Putamen (tissue), 1 donor: ENCODE measurements at regions not wholly inside any gene's neighbourhood (a gene's known extent, or its start where the extent isn't known, plus 50 kb on each side); places are given as distances from the start of the nearest gene placed in this dataset.
"Not testable (repeated sequence)": the region's sequence is repeated elsewhere in the genome, so short reads cannot be mapped to it uniquely, and the experiment has no call there.

Experiments used
- DNase-seq: peaks from one replicate; pipeline ENCODE4 v3.0.0-alpha.2; 2016; ENCODE audit warnings: low spot score

DNA sequence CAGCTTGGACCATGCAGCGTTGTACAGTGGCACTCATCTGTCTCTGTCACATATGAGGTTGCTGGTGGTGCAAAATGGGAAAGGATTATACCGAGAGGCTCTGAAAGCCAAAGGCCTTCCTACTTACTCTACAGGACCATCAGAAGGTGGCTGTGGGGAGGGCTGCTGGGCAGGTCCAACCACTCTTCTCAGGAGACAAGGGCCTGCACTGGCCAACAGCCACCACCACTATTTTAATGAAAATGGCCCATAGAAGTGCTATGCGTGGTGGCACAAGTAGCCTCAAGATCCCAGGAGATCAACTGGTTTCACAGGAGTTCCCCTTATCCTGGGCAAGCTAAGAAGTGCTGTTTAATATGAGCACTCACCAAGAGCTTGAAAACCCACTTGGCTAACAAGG lies 52.3 kb downstream of the MRPL57 start:
- no peak for DNase-seq

DNA sequence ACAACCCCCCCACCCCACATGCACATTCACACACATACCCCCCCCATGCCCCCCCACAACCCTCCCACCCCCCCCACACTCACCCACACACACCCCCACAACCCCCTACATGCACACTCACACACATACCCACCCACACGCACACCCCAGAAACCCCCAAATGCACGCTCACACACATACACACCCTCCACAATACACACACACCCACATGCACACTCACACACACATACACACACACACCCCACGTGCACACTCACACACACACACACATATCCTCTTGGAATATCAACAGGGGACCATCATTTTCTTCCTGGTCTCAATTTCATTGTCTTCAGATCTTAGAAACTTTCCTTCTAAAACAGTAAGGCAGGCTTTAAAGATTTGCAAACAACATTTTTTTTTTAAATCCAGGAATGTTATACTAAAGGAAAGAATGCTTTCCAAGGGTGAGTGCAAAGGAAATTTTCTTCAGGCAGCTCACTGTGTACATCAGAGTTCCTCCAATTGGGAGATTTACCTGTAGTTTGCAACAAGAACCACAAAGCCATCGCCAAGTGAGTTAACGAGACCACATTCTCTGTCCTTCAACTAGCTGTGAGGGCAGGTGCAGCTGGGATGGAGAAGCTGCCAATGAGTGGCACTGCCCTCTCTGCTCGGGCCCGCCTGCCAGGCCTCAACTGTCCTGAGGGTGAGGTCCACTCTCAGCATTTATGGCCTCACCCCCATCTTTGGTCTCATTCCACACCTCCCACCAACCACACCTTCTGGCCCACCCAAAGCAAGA lies 53.0 kb downstream of the MRPL57 start:
- no peak for DNase-seq

DNA sequence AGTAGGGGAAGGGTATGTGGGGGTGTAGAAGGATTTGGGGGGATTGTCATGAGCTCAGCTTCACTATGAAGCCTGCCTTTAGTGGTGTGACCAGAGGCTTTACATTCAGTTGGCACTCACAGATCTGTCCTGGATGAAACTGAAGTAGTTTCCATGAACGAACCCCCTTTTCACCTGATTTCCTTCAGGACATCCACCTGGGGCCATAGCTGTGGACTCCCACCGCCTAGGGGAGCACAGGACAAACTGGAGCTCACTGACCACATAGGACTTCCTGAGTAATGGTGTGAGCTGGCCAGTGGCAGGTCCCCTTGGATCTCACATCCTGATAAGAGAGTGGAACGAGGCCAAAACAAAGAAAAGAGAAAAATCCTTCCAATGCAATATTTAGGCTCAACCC lies 54.1 kb downstream of the MRPL57 start:
- no peak for DNase-seq

DNA sequence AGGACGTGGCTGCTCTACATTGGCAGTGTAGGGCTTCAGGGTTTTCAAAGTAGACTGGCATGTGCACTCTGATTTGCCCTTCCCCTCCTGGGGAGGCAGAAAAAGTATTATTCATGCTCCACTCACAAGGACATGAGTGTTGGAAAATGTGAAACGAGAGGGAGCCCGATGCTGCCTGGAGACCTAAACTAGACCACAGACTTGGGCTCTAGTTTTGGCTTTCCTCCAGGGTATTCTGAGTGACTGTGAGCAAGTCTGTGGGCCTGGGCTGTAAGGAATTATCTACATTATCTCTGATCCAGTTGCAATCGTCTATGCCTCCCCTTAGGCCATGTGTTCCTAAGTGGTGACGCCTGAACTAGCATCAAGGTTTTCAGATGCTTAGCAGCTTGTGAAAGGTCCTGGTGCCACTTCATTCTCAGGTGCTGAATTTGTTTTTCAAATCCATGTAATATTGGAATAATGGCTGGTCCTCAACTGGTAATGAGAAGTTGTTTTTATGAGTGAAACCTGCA lies 55.0 kb downstream of the MRPL57 start:
- no peak for DNase-seq

DNA sequence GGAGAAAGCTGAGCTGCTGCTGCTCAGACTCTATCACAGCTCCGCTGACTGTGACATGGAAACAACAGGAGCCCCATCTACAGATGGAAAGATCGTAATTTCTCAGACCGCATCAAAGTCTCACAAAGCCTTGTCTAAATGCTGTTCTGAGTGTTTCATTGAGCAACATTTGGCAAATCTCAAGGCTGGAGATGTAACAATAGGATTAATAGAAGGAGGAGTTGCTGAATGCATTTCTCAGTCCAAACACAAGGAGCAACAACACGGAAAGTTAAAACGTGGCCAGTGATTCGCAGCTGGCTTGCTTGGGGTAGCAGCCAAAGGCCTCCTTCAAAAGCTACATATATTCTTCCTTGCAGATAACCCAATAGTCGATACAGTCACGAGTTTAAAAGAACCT lies 55.7 kb downstream of the MRPL57 start:
- no peak for DNase-seq

DNA sequence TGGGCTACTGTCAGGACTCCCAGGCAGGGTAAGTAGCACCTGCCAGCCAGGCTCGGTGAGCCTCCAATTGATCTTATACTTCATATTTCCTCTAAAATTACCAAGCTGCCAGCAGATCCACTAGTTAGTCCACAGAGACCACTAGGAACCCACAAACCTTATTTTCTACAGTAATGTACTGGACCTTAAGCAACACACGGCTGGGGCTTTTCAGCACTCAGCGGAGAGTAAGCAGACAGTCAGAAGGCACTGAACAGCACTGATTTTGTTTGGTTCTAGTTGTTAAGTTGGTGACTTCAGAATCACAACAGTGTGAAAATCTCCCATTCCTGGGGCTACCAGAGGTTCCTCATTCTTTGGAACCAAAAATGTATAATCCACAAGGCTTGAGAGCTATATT lies 56.1 kb downstream of the MRPL57 start:
- no peak for DNase-seq

DNA sequence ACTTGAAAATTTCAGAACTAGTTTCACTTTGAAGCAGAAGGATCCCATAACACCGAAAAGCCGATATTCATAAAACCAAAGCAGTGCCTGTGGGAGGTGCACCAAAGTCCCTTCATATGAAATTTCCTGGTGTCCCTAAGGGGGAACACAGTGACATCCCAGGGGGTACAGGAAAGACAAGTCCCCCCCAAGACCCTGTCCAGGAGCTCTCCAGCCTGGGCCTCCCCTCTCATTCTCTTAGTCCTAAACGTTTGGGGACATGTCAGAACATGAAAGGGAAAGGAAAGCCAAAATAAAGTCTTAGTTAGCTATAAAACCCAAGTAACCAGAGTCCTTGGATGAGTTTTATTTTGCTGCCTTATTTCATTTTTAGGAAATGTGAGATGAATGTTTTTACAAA lies 56.6 kb downstream of the MRPL57 start:
- DNase-seq: no peak

DNA sequence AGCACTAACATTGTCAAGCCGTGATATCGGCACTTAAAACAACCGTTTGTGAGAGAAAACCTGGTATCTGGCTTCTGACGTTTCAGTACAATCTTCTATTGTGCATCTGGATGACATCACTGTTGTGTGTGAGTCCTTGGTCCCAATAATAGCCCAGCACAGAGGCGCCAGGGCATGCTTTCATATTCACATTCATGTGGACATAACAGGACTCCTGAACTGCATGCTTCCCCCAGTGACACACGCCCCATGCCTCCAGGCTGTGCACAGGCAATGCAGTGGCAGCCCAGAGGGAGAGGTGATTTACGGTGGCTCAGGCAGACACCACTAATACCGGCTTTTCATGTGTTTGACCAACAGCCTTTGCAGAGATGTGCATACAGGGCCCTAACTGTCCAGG lies 58.1 kb downstream of the MRPL57 start:
- DNase-seq: no peak

DNA sequence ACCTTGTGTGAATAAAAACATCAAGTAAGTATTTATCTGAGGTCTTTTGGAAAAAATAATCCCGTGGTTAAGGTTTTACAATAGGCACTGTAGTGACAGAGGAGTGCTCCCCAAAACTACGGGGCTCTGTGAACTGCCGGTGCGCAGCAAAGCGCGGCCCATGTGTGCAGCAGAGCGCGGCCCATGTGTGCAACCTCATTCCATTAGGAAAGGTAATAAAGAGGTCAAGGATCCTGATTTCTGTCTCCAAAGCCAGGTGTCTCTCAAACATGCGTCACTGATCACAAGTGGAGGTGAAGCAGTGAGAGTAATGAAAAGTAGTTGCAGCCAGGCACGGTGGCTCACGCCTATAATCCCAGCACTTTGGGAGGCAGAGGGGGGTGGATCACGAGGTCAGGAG lies 58.7 kb downstream of the MRPL57 start:
- no peak for DNase-seq

DNA sequence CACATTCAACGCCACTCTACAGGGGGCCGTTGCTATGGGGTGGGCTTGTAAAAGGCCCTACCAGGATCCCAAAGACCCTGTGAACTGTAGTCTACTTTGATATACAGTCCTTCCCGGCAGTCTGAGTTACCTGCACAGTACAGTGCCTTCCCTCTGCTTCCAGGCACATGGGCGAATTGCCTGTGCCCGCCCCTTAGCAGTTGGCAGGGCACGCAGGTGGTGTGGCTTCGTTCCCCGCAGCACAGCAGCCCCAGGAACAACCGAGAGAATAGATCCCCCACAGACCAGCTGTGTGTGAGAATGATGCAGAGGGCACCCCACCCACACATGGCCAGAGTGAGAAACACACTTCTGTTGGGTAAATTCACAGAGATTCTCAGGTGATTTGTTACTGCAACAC lies 60.6 kb downstream of the MRPL57 start:
- no peak for DNase-seq

DNA sequence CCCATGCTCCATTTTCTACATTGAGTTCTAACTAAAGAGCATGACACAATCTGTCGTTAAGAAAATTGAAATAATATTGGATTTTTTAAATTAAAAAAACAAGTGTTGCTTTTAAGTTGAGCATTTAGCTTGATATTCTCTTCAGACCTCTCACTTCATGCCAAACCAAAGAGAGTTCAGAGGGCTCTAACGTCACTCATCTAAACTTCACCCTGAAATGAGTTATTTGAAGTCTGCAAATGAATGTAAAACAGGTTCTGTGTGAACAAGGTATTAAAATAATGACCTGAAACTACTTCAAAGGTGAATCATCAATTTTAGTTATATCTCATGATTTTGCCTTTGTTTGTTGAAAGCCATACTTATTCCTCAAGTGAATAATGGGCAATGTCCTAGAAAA lies 61.8 kb downstream of the MRPL57 start:
- no peak for DNase-seq

DNA sequence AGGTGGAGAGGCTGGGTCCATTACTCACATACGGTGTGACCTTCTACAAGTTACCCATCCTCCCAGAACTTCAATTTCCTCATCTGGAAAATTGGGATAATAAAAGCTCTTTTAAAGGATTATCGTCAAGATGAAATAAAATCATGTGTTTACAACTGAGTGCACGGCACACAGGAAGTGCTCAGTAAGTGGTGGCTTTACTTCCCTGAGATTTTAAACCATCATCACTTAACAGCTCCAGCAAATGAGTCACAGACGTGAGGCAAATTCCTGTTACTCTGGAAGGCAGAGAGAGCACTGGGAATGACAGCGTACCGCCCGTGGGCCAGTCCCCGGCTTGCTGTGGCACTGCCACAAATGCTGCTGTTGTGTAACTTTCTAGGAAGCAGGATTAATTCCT lies 64.1 kb downstream of the MRPL57 start:
- DNase-seq: no peak

DNA sequence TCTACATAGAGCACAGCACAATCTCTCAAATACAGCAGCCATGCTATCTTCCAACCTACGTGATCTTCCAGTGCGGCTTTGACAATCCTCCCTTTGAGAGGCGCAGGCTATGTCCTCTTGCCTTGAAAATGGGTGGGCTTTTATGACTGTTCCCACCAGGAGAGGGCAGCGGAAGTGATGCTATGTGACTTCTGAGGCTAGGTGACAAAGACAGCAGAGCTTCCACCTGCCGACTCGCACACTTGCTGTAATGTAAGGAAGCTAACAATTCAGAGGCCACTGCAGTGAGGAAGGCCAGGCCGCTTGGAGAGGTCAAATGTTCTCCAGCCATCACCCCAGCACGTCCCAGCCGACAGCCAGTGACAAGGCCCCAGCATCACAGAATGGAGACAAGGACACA lies 65.8 kb downstream of the MRPL57 start:
- no peak for DNase-seq

DNA sequence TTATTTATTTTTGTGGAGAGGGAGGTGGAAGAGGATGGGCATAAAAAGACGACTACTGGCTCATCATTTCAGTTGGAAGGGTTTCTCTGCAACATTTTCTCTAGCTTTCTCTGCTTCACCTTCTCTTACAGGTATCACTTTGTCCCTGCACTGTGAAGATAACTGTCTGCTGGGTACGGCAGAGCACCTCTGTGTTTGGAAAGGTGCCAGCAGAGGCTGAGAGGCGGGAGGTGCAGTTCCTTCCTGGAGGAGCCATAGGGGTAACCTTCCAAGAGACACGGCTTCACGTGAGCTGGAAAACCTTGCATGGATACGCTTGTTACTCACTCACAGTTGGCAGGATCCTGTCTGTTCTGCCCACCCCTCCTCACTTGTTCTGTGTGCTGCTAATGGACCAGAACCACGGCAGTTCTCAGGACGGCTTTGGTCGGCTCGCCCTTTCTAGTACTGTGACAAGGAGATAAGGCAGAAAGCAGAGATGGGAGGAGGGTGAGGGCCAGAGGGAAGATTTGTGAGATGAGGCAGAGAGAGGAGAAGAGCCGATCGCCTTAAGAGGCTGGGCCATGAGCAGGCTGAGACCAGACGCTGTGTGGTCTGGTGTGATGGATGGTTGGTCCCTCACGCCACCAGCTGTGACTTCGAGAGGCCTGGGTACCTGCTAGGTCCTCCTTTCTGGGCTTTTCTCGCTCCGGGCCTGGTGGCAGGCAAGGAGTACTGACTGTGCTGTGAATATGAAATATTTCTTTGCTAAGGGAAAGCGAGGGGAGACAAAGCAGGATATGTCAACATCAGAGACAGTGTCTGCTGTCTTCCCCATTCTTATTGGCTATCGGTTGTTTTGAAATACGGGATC lies 66.8 kb downstream of the MRPL57 start:
- DNase-seq: no peak

DNA sequence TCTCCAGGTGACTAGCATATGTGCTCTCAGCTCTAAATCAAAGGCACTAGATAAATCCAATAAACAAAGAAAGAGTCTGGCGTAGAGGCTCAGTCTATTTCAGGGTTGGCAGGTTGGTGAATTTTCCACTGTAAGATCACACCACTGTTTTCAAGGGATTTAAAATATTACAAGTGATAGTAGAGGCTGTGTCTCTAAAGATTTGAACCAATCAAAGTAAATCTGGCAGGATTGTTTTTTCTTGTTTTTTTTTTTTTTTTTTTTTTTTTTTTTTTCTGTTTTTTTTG lies 67.4 kb downstream of the MRPL57 start:
- DNase-seq: not testable (repeated sequence)

DNA sequence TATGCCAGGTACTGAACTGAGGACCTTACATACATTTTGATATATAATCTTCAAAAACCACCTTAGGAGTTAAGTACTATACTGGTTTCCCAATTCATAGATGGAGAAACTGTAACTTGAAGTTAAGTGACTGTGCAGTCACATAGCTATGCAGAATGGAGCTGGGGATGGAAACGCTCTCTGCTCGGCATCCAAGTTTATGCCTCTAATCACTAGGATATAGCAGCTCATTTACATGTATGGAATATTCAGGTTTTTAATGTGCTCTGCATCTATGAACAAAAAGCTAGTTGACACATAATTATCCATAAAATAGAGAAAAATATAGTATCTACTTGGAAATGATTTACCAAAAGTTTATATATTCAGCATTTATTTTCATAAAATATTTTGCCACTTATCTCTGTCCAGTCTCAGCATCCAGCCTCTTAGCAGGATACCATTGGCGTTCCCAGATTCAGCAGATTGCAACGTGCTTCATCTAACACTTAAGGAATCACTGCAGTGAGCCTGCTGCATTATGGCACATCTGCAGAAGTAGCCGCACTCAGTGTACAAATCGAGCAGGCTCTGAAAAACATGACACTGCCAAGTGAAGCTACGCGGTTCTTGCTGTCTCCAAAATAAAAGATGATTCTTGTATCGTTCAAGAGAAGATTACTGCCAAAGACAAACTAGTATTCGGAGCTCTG lies 70.4 kb downstream of the MRPL57 start:
- no peak for DNase-seq

DNA sequence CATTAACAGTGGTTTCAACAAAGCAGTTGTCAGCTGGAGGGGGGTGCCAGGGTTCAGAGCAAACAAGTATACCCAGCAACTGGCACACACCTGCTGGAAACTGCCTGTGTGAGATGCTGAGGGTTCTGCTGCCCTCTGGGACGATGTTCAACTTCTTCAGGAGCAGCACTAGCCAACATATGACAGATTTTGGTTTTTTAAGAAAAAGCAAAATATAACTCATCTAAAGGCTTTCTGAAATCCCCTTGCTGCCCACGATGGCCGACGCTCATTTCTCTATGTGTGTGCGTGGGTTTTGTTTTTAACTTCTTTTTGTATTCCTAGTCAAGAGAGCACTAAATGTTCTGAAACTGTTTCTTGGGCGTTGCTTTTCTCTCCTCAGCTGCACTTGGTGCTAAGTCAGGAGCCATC lies 79.9 kb downstream of the MRPL57 start:
- no peak for DNase-seq

DNA sequence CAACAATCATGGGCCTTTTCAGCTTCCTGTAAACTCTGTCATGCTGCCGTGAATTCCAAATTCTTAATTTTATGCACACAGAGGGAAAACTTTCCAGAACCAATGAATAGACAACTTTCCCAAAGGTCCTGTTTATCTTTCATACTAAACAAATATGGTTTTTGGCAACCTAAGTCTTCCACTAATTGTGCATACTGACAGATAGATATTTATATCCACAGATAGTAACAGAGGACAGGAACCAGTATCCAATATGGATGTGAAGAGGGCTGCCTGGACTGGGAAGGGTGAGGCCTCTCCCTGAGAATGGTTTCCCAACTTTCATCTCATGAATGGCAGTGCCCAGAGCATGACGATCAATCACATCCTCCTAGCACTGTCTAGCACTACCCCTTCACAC lies 80.4 kb downstream of the MRPL57 start:
- DNase-seq: no peak

DNA sequence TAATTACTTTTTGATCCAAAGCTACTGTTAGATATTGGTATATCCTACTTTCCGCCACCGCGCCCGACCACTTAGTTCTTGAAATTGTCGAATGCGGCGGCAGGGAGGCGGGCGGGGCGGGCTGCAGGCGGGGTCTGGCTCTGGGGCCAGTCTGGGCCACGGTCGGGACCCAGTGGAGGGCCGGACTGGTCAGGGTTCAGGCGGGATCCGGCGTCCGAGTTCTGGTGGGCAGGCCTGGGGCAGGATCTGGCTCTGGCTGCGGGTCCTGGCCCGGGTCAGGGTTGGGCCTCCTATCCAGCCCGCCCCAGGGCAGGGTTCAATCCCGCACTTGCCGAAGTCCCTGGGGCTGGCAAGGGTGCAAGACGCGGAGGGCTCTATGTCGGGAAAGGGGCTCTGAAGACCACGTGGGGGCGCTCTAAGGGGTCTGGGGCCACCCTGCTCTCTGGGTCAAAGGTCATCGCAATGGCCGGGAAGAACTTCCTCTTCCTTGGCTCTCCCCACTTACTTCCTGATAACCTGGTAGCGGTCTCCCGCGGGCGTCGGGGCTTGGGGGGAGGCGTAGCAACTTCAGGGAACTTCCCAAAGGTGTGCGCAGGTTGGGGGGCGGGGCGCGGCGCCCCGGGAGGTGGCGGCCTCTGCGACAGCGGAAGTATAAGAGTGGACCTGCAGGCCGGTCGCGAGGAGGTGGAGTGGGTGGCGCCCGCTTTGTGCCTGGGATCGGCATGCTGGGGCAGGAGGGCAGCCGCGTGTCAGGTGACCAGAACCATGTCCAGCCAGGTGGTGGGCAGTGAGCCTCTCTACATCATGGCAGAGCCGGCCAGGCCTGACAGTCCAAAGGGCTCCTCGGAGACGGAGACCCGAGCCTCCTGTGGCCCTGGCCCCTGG lies 83.4 kb downstream of the MRPL57 start:
- DNase-seq: no peak

DNA sequence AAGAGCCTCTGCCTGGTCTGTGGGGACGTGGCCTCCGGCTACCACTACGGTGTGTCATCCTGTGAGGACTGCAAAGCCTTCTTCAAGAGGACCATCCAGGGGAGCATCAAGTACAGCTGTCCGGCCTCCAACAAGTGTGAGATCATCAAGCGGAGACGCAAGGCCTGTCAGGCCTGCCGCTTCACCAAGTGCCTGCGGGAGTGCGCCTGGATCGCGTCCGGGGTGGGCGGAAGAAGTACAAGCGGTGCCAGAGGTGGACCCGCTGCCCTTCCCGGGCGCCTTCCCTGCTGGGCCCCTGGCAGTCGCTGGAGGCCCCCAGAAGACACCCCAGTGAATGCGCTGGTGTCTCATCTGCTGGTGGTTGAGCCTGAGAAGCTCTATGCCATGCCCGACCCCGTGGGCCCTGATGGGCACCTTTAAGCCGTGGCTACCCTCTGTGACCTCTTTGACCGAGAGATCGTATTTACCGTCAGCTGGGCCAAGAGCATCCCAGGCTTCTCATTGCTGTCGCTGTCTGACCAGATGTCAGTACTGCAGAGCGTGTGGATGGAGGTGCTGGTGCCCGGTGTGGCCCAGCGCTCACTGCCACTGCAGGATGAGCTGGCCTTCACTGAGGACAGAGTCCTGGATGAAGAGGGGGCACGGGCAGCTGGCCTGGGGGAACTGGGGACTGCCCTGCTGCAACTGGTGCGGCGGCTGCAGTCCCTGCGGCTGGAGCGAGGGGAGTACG lies 84.3 kb downstream of the MRPL57 start:
- not testable (repeated sequence) for DNase-seq
